CD4-positive, alpha-beta memory T cell (primary cell): ENCODE measurements at regions not wholly inside any gene's neighbourhood (a gene's known extent, or its start where the extent isn't known, plus 50 kb on each side); places are given as distances from the start of the nearest gene placed in this dataset.

Experiments
- CTCF ChIA-PET: fragments of 350-600 bp; sonication (Branson Sonifier 250); formaldehyde crosslinking; loops from one replicate; lab custom pipeline; 2021; ENCODE audit warnings: inconsistent platforms; ENCODE audit not compliant: partially characterized antibody; lab: Charles Lee
- POLR2A ChIA-PET: fragments of 350-600 bp; sonication (Branson Sonifier 250); formaldehyde crosslinking; loops from one replicate; lab custom pipeline; 2021; ENCODE audit not compliant: partially characterized antibody; lab: Charles Lee
- DNase-seq, 5 donors: peaks; one replicate each; pipeline versions ENCODE4 v3.0.0 to v3.0.0-alpha.2; 2020 to 2022; ENCODE audit warnings: mixed read lengths in 1 of 5
- H3K27ac ChIP-seq: one replicate; pipeline ENCODE4 v1.7.0; 2013; ENCODE audit warnings: low read depth, low read length
- H3K27me3 ChIP-seq: 2 replicates; pipeline ENCODE4 v1.7.0; 2013; ENCODE audit warnings: mild to moderate bottlenecking, low read length, moderate library complexity; ENCODE audit not compliant: insufficient read depth
- H3K36me3 ChIP-seq: 2 replicates; pipeline ENCODE4 v1.7.0; 2013; ENCODE audit warnings: mild to moderate bottlenecking, low read length, moderate library complexity; ENCODE audit not compliant: insufficient read depth
- H3K4me1 ChIP-seq: 2 replicates; pipeline ENCODE4 v1.7.0; 2013; ENCODE audit warnings: mild to moderate bottlenecking, low read length, moderate library complexity; ENCODE audit not compliant: insufficient read depth
- H3K4me3 ChIP-seq, 2 donors: one replicate each; pipeline ENCODE4 v1.7.0; 2013; ENCODE audit warnings: low read length in 2 of 2, mild to moderate bottlenecking in 1 of 2
- H3K9me3 ChIP-seq, 2 donors: one replicate each; pipeline ENCODE4 v1.7.0; 2013; ENCODE audit warnings: low read length in 2 of 2, control low read depth in 1 of 2; ENCODE audit not compliant: control insufficient read depth in 1 of 2
- H3K27ac Mint-ChIP-seq, 7 donors: one replicate each; pipeline ENCODE4 v1.8.0; 2020 to 2021; ENCODE audit warnings: mixed read lengths in 7 of 7, mild to moderate bottlenecking in 6 of 7, inconsistent platforms in 3 of 7, moderate library complexity in 3 of 7
- H3K27me3 Mint-ChIP-seq, 2 donors: one replicate each; pipeline ENCODE4 v1.8.0; 2020 to 2021; ENCODE audit warnings: mixed read lengths in 2 of 2
- H3K36me3 Mint-ChIP-seq, 2 donors: one replicate each; pipeline ENCODE4 v1.8.0; 2020 to 2021; ENCODE audit warnings: mixed read lengths in 2 of 2, inconsistent platforms in 1 of 2, mild to moderate bottlenecking in 1 of 2
- H3K4me1 Mint-ChIP-seq, 4 donors: one replicate each; pipeline ENCODE4 v1.8.0; 2020 to 2021; ENCODE audit warnings: mixed read lengths in 4 of 4, mild to moderate bottlenecking in 1 of 4
- H3K4me3 Mint-ChIP-seq, 8 donors: one replicate each; pipeline ENCODE4 v1.8.0; 2020 to 2021; ENCODE audit warnings: mixed read lengths in 8 of 8, mild to moderate bottlenecking in 7 of 8, moderate library complexity in 6 of 8, inconsistent platforms in 3 of 8
- H3K9me3 Mint-ChIP-seq, 8 donors: one replicate each; pipeline ENCODE4 v1.8.0; 2020 to 2021; ENCODE audit warnings: mixed read lengths in 8 of 8, mild to moderate bottlenecking in 5 of 8, inconsistent platforms in 3 of 8, moderate library complexity in 1 of 8
- intact Hi-C: fragments of 100-400 bp; cut with micrococcal nuclease; formaldehyde crosslinking; loops from one replicate; pipeline ENCODE4 v1.15.1; 2023
- microRNA-seq: library from miRNA; unstranded; fragments of <30 nt; microRNA quantifications from one replicate; pipeline ENCODE4 v1.2.0, GENCODE V29; 2021; ENCODE audit warnings: borderline replicate concordance, borderline number of aligned reads, borderline microRNAs expressed, mixed read lengths

DNA sequence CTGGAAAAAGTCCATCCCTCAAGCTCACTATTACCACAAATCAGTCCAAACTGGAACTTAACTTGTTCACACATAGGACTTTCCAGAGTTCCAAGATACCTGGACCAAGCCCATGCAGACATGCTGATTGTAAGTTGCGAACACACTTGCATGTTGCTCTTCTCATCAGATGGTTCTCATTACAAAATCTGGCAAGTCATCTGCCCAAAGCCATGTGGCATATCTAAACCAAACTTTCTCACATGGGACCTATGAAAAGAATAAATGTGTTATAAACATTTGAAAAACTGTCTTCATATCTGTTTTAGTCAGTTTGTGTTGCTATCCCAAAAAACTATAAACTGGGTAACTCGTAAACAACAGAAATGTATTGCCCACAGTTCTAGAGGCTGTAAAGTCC, 58.8 kb upstream of the MKLN1 start:
- intact Hi-C loops: no loop called here
- H3K27ac ChIP-seq: no peak overlapping the region
- H3K9me3 ChIP-seq: no peaks in the 10 kb centered on the region
- H3K4me1 ChIP-seq: no peaks in the 10 kb centered on the region
- H3K27me3 ChIP-seq: no peaks in the 10 kb centered on the region
- Mint-ChIP-seq H3K27me3 (peaks cover 3 to 5% of the 10 kb centered on the region in 2 donors), H3K36me3 (no peaks in the 10 kb centered on the region), H3K9me3 (peaks cover 0 to 5% (median under 1%) of the 10 kb centered on the region in 8 donors), H3K4me3 (no peak overlapping the region), H3K27ac (no peak overlapping the region), H3K4me1 (no peaks in the 10 kb centered on the region)
- CTCF ChIA-PET: interaction anchor here (0.6 kb wide), 1 partner anchor 149 kb away, joined by 3 read pairs; no protein-coding TSS in a partner anchor
- no peak overlapping the region for H3K4me3 ChIP-seq
- DNase-seq: no peak
- H3K36me3 ChIP-seq: no peaks in the 10 kb centered on the region
- POLR2A ChIA-PET: no interaction called here

DNA sequence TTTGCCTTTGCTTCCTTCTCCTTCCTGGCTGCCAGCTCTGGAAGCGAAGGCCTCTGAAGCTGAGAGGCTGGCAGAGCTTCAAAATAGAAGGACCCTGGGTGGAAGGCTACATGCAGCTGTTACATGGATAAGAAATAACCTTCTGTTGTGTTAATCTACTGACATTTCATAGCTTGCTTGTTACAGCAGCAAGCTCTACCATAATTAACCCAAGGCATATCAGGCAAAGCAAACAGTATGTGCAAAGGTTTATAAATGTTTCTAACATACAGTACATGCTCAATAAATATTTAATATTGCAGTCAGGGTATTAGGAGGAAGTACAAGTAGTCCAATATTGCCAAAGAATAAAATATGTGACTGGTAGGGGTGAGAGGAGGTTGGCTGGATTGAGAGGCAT, 55.6 kb upstream of the MKLN1 start:
- intact Hi-C loops: no loop called here
- H3K4me1 Mint-ChIP-seq: no peaks in the 10 kb centered on the region
- no peak for DNase-seq
- Histone ChIP-seq H3K4me3 (no peak overlapping the region), H3K4me1 (no peaks in the 10 kb centered on the region), H3K27me3 (no peaks in the 10 kb centered on the region), H3K36me3 (no peaks in the 10 kb centered on the region), H3K9me3 (no peaks in the 10 kb centered on the region), H3K27ac (no peak overlapping the region)
- H3K27me3 Mint-ChIP-seq: peaks cover 3% of the 10 kb centered on the region in 2 donors
- no peak overlapping the region for H3K4me3 Mint-ChIP-seq
- H3K9me3 Mint-ChIP-seq: peaks cover 0 to 5% (median under 1%) of the 10 kb centered on the region in 8 donors
- CTCF ChIA-PET: no interaction called here
- POLR2A ChIA-PET: no interaction called here
- no peaks in the 10 kb centered on the region for H3K36me3 Mint-ChIP-seq
- H3K27ac Mint-ChIP-seq: peak overlapping the region in 2 of 7 donors; percentile 16 to 26

DNA sequence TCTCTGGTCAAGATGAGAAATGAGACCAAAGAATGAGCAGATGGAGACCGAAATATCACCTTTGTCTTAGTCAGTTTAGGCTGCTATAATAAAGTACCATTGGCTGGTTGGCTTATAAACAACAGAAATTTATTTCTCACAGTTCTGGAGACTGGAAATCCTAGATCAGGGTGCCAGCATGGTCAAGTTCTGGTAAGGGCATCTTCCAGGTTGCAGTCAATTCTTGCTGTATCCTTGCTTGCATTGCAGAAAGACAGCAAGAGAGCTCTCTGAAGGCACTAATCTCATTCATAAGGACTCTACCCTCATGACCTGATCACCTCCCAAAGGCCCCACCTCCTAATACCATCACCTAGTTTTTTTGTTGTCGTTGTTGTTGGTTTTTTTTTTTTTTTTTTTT, 52.7 kb upstream of the MKLN1 start:
- H3K36me3 ChIP-seq: no peaks in the 10 kb centered on the region

DNA sequence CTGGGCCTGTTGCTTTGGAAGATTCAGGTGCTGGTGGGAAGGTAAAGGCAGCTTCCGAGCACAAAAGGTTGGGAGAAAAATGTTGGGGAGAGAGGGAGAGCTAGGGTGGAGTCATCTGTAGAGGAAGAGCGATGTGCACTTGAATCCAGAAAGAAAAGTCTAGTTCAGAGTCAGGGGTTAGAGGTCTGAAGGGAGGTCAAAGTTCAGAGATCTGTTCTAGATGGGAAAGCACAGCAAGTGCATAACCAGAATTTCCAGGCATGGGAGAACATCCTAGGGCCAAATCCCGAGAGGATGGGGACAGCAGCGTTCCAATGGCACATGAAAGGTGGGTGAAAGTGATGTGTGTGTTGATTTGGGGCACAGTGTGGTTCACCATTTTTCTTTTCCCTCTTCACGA, 51.5 kb upstream of the MKLN1 start:
- CTCF ChIA-PET: no interaction called here
- Mint-ChIP-seq H3K4me3 (no peak overlapping the region), H3K9me3 (no peaks in the 10 kb centered on the region)

More for the DNA sequence above, 52.7 kb upstream of the MKLN1 start:
- no peaks in the 10 kb centered on the region for H3K9me3 ChIP-seq
- H3K4me3 Mint-ChIP-seq: no peak overlapping the region
- H3K27ac ChIP-seq: no peak overlapping the region
- H3K27ac Mint-ChIP-seq: peak overlapping the region in 1 of 7 donors; percentile 70
- no peaks in the 10 kb centered on the region for H3K9me3 Mint-ChIP-seq
- H3K36me3 Mint-ChIP-seq: no peaks in the 10 kb centered on the region
- no peak overlapping the region for H3K4me3 ChIP-seq
- no peaks in the 10 kb centered on the region for H3K4me1 ChIP-seq
- POLR2A ChIA-PET: no interaction called here
- no peaks in the 10 kb centered on the region for H3K27me3 ChIP-seq
- H3K4me1 Mint-ChIP-seq: no peaks in the 10 kb centered on the region
- intact Hi-C loops: no loop called here
- no peaks in the 10 kb centered on the region for H3K27me3 Mint-ChIP-seq
- CTCF ChIA-PET: interaction anchor here (0.8 kb wide), 1 partner anchor 108 kb away, joined by 3 read pairs; no protein-coding TSS in a partner anchor
- no peak for DNase-seq

DNA sequence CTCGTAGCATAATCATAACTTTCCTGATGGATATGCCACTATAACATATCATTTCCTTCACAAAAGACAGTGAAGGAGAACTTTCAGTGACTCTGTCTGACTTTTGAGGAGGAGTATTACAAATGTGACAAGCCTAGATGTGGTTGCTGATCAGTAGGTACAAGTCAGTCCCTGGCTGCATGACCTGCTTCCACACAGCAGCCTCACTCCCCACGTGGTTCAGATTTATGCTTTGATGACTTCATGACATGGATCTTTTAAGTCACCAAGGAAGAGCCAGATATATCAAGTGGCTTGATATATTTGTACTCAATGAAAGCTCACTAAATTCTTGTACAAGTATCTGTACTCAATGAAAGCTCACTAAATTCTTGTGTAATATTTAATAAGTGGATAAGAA, 50.9 kb upstream of the MKLN1 start:
- intact Hi-C loops: no loop called here

More for the DNA sequence above, 51.5 kb upstream of the MKLN1 start:
- no peaks in the 10 kb centered on the region for H3K4me1 ChIP-seq
- H3K9me3 ChIP-seq: no peaks in the 10 kb centered on the region
- POLR2A ChIA-PET: no interaction called here
- intact Hi-C loops: no loop called here
- no peak for DNase-seq
- H3K27ac ChIP-seq: no peak overlapping the region
- H3K36me3 Mint-ChIP-seq: no peaks in the 10 kb centered on the region
- H3K27me3 ChIP-seq: no peaks in the 10 kb centered on the region
- H3K4me1 Mint-ChIP-seq: no peaks in the 10 kb centered on the region
- H3K27ac Mint-ChIP-seq: peak overlapping the region in 2 of 7 donors; percentile 13 to 86
- no peaks in the 10 kb centered on the region for H3K36me3 ChIP-seq
- H3K27me3 Mint-ChIP-seq: no peaks in the 10 kb centered on the region
- H3K4me3 ChIP-seq: no peak overlapping the region

More for the DNA sequence above, 50.9 kb upstream of the MKLN1 start:
- ChIA-PET POLR2A (no interaction called here), CTCF (no interaction called here)
- Mint-ChIP-seq H3K27ac (no peak overlapping the region), H3K36me3 (no peaks in the 10 kb centered on the region), H3K4me3 (no peak overlapping the region), H3K9me3 (no peaks in the 10 kb centered on the region), H3K27me3 (no peaks in the 10 kb centered on the region), H3K4me1 (no peaks in the 10 kb centered on the region)
- DNase-seq: no peak
- Histone ChIP-seq H3K27ac (no peak overlapping the region), H3K9me3 (no peaks in the 10 kb centered on the region), H3K4me1 (no peaks in the 10 kb centered on the region), H3K36me3 (no peaks in the 10 kb centered on the region), H3K4me3 (no peak overlapping the region), H3K27me3 (no peaks in the 10 kb centered on the region)

Small RNA genes in the stretch of these regions (microRNA-seq; reads per million reads assigned to microRNA genes)
- 55,223 reads per million, percentile 98 among the genes with 10 or more reads in this experiment for gene MIR29A
